HG03095 (cell line): ENCODE measurements at regions not wholly inside any gene's neighbourhood (a gene's known extent, or its start where the extent isn't known, plus 50 kb on each side); places are given as distances from the start of the nearest gene placed in this dataset.
"Not testable (repeated sequence)": the region's sequence is repeated elsewhere in the genome, so short reads cannot be mapped to it uniquely, and the experiment has no call there.

Source experiments
- ATAC-seq: cut with Tn5 transposase; IDR thresholded peaks from one replicate; pipeline ENCODE4 v1.9.1; 2021; ENCODE audit warnings: moderate library complexity; ENCODE audit not compliant: unreplicated experiment

DNA sequence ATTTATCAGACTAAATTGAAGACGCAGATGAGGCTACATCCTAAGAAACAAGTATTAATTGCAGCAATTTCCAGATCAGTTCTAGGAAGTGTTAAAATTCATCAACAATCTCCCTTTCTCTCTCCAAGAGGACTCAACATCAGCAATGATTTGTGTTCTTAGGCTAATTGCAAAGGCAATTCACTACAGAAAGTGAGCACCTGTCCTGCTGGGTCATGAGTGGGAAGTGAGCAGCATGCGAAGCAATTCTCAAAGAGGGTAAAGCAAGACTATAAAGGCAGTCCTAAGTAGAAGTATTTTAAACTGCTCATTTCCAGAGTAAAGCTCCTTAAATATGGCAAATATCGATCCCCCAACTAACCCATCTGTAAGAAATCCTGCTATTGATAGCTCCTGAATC, 1191.0 kb upstream of the ALCAM start:
- no peak for ATAC-seq

- no peak for ATAC-seq
Observed at GRCh38 chr3:104176706-104177105, 1190.0 kb upstream of the ALCAM start.

DNA sequence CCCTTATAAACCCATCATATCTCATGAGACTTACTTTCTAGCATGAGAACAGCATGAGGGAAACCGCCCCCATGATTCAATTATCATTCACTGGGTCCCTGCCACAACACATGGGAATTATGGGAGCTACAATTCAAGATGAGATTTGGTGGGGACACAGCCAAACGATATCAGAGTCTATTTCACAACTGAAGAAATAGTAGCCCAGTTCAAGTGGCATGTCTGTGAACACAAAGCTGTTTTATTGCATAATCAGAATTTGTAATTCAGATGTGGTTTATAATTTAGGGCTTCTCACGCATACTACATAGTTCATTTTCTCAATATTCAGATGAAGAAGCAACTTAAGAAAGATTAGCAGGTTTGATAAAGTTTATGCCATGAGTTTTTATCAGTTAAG, 1188.0 kb upstream of the ALCAM start:
- ATAC-seq, result no peak

GRCh38 chr3:104180906-104181305, 1185.8 kb upstream of the ALCAM start:
- no peak for ATAC-seq

- ATAC-seq, result no peak
Observed at GRCh38 chr3:104190681-104191080, 1176.0 kb upstream of the ALCAM start.

GRCh38 chr3:104198131-104198530, 1168.6 kb upstream of the ALCAM start:
- ATAC-seq, result no peak

DNA sequence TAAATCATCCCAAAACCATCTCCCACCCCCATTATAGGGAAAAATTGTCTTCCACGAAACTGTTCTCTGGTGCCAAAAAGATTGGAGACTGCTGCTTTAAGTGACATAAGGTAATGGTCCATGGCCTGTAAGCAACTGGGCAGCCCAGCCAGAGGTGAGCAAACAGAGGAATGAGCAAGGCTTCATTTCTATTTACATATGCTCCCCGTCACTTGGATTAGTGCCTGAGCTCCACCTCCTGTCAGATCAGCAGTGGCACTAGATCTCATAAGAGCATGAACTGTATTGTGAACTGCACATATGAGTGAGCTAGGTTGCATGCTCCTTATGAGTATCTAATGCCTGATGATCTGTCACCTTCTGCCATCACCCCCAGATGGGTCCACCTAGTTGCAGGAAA, 1159.8 kb upstream of the ALCAM start:
- no peak for ATAC-seq

DNA sequence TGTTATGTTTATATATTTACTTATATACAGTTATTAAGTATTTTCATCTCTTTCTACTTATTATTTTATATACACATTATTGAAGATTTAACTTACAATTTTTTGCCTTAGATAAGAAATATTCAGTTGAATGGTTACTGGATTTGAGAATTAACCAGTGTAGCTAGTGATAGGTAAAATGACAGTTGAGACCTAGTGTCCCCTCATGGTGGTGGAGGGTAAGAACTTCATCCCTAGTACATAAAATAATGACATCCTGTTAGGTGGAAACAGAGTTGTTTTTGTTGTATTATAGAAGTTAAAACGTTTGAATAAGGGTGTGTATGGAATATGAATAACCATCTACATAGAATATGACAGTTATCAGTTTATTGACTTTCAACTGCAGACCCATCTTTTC, 1152.4 kb upstream of the ALCAM start:
- no peak for ATAC-seq

GRCh38 chr3:104214937-104215336, 1151.8 kb upstream of the ALCAM start:
- ATAC-seq, result no peak

- ATAC-seq, result not testable (repeated sequence)
Observed at GRCh38 chr3:104219046-104219445, 1147.7 kb upstream of the ALCAM start.

DNA sequence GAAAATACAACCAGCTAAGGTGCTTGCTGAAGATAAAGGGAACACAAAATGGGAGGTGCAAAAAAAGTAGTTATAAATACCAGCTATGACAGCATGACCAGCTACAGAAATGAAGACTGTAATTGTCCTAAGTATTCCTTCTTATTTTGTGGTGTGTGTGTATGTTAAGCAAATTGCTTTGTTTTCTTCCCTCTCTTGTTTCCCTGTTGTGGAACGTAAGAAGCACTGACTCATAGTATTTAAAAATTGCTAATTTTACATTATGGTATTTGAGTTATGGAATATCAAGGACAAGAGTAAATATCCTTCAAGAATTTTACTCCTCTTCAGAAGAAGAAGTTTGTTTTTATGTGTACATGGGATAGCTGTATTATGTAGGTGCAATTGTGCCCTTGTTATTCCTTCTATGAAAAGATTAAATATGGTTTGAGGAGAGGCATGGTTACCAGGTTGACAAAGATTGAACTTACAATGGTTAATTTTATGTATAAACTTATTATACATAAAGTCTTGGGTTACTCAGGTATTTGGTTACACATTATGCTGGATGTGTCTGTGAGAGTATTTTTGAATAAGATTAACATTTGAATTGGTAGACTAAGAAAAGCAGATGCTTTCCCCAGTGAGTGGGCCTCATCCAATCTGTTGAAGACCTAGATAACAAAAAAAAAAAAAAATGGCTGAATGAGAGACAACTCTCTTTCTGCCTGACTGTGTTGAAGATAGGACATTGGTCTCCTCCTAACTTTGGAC, 1132.1 kb upstream of the ALCAM start:
- no peak for ATAC-seq

DNA sequence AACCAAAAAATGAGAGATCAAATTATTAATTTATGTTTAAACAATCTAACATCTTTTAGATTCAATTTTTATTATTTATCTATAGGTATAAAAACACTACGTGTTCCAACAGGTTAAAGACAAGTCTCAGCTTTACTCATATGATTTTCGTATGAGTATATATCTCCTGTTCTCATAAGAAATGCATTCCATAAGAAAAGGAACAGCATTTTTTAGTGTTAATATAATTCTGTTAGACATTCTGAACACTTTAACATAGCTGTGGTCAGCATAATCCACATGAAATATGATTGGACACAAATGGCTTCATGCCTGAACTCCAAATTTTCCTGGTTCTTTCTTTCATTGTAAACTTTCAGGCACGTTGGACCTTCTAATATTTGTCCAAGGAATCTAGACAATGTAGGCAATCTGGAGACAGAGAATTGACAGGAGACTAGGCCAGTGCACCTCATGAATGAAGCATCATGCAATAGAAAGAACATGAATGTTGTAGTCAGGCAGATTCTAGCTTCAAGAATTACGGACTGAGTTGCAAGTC, 1122.0 kb upstream of the ALCAM start:
- no peak for ATAC-seq

DNA sequence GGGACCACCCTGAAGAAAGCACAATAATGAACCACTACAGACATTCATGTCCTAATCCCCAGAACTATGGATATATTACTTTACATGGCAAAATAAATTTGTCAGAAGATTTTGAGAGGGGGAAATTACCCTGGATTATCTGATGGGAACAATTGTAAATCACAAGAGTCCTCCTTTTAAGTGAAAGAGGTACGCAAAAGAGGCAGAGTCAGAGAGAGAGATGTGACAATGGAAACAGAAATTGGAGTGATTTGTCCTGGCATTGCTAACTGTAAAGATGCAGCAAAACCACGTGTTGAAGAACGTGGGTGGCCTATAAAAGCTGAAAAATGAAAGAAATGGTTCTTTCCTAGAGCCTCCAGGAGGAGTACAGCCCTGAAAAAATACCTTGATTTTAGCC, 1121.4 kb upstream of the ALCAM start:
- ATAC-seq, result no peak

GRCh38 chr3:104245981-104246380, 1120.7 kb upstream of the ALCAM start:
- ATAC-seq, result no peak

DNA sequence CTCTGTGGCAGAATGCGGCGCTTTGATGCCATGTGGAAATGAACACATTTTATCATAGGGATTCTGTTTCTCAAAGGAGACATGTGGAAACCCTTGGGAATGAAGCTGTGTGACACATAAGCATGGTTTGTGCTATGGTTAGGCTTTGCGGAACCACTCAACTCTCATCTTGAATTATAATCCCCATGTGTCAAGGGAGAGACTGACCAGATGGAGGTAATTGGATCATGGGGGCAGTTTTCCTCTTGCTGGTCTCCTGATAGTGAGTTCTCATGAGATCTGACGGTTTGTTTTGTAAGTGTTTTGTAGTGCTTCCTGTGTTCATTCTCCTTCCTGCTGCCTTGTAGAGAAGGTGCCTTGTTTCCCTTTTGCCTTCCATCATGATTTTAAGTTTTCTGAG, 1109.2 kb upstream of the ALCAM start:
- ATAC-seq, result no peak

- ATAC-seq, result no peak
Observed at GRCh38 chr3:104263477-104263876, 1103.2 kb upstream of the ALCAM start.

DNA sequence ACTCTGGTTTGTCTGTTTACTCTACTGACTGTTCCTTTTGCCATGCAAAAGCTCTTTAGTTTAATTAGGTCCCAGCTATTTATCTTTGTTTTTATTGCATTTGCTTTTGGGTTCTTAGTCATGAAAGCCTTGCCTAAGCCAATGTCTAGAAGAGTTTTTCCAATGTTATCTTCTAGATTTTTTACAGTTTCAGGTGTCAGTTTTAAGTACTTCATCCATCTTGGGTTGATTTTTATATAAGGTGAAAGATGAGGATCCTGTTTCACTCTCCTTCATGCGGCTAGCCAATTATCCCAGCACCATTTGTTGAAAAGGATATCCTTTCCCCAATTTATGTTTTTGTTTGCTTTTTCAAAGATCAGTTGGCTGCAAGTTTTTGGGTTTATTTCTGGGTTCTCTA, 1100.5 kb upstream of the ALCAM start:
- ATAC-seq, result not testable (repeated sequence)

DNA sequence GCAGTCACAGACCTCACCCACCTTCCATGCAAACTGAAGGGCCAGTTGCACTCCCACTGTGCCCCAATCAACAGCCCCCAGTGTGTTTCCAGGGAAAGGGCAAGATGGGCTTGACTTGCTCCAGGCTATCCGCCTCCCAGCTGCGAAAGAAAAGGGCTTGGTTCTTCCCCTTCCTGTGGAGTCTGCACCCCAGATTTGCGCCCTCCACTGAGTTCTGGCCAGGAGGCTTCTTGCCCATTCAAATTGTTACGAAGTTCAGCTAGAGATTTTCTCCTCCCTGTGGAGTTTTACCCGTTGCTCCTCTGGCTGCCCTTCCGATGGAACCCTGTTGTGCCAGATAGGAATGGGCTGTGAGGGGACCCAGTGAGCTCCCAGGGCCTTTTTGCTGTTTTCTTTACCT, 1096.9 kb upstream of the ALCAM start:
- ATAC-seq, result no peak

DNA sequence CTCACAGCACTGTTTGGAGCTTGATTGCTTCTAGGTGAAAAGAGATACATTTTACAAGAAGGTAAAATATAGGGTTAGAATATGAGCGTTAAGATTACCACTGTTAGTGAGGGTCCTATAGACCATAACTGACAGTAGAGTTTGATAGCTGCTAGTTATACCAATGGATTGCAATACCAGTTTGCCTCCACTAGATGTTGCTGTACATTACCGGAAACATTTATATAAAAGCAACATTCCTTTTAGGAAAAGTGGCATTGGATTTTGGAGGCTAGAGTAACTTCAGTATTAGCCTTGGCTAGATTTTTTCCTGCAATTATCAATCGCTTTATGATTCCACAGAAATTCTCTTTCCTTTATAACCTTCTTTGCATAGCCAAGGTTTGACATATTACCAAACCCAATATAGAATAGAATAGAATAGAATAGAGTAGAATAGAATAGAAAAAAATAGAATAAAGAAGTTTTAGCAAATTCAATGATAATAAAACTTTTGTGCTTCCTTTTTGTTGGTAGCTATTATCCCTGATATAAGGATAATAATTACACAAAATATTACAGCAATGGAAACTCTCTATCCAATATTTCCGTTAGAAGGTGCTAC, 1093.6 kb upstream of the ALCAM start:
- peak; percentile 68 for ATAC-seq

DNA sequence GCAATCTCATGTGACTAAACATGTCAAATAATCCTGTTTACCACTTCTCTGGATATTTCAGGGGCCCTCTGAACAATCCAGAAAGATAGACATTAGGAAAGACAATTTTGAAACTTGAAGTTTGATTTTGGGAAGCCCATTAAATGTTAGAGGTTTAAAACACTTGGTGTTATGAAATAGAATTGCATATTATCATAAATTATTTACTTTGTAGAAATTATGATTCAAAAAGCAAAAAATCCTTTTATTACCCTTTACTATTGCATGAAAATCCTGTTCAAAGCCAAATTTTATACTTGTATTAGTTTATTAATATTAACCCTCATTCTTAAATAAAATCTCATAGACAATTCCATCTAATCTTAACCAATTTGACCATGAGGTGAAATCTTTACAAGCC, 1091.5 kb upstream of the ALCAM start:
- no peak for ATAC-seq

GRCh38 chr3:104279617-104280016, 1087.1 kb upstream of the ALCAM start:
- no peak for ATAC-seq

DNA sequence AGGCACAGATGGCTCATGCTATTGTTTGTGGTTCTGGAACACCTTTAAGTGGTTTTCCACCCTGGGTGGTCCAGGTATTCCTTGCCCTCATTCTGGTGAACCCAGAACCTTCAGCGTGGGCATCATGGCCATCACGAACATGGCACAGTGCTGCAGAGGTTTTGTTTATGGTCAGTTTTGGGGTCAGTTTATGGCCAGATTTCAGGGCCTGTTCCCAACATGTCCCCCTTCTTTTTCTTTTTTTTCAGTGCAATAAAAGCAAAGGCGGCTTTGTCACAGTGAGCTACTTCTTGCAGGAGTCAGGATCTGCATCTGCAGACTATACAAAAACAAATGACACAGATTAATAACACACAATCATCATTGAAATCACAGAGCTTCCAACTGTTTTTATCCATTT, 1085.0 kb upstream of the ALCAM start:
- ATAC-seq, result no peak

- ATAC-seq, result no peak
Observed at GRCh38 chr3:104286645-104287044, 1080.1 kb upstream of the ALCAM start.
